ENCODE measurements at regions not wholly inside any gene's neighbourhood (a gene's known extent, or its start where the extent isn't known, plus 50 kb on each side); places are given as distances from the start of the nearest gene placed in this dataset.

- TF ChIP-seq CEBPB (IDR thresholded peaks at IDR 0.05), result no peak
- TF ChIP-seq EGR1 (IDR thresholded peaks at IDR 0.05), result no peak
- no peak for TF ChIP-seq ZBTB7A (IDR thresholded peaks at IDR 0.05; ENCODE audit: low read depth)
- TF ChIP-seq RAD21 (IDR thresholded peaks at IDR 0.05; ENCODE audit: low read depth), result no peak
- TF ChIP-seq, protein P1, sequence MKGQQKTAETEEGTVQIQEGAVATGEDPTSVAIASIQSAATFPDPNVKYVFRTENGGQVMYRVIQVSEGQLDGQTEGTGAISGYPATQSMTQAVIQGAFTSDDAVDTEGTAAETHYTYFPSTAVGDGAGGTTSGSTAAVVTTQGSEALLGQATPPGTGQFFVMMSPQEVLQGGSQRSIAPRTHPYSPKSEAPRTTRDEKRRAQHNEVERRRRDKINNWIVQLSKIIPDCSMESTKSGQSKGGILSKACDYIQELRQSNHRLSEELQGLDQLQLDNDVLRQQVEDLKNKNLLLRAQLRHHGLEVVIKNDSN (IDR thresholded peaks at IDR 0.05), result no peak
- no peak for TF ChIP-seq YY1 (IDR thresholded peaks at IDR 0.05; ENCODE audit: low read depth)
- TF ChIP-seq, protein P2, sequence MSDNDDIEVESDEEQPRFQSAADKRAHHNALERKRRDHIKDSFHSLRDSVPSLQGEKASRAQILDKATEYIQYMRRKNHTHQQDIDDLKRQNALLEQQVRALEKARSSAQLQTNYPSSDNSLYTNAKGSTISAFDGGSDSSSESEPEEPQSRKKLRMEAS (IDR thresholded peaks at IDR 0.05), result no peak
- no peak for TF ChIP-seq REST (IDR thresholded peaks at IDR 0.05; ENCODE audit: low read depth)
- TF ChIP-seq TAF1 (IDR thresholded peaks at IDR 0.05; ENCODE audit: low read depth), result no peak
- TF ChIP-seq TCF12 (IDR thresholded peaks at IDR 0.05; ENCODE audit: low read depth), result no peak
- TF ChIP-seq EP300 (IDR thresholded peaks at IDR 0.05; ENCODE audit: borderline replicate concordance), result no peak
- TF ChIP-seq TEAD4 (IDR thresholded peaks at IDR 0.05), result no peak
- no peak for TF ChIP-seq CREB1 (IDR thresholded peaks at IDR 0.05; ENCODE audit: low read depth)
- TF ChIP-seq FOXM1 (IDR thresholded peaks at IDR 0.05; ENCODE audit: borderline replicate concordance, low read depth), result no peak
- no peak for TF ChIP-seq NFIC (IDR thresholded peaks at IDR 0.05)
Measured at GRCh38 chr1:175842550-175842949, 99.2 kb upstream of the TNR start.

GRCh38 chr1:175841738-175842187 lies 98.4 kb upstream of the TNR start:
- TF ChIP-seq EGR1 (IDR thresholded peaks at IDR 0.05), result no peak
- TF ChIP-seq, protein P1 (IDR thresholded peaks at IDR 0.05), result no peak
- no peak for TF ChIP-seq FOXM1 (IDR thresholded peaks at IDR 0.05; ENCODE audit: borderline replicate concordance, low read depth)
- TF ChIP-seq YY1 (IDR thresholded peaks at IDR 0.05; ENCODE audit: low read depth), result no peak
- TF ChIP-seq REST (IDR thresholded peaks at IDR 0.05; ENCODE audit: low read depth), result no peak

GRCh38 chr1:175840787-175841186 lies 97.4 kb upstream of the TNR start:
- TF ChIP-seq TEAD4 (IDR thresholded peaks at IDR 0.05) (no peak), YY1 (IDR thresholded peaks at IDR 0.05; ENCODE audit: low read depth) (no peak), REST (IDR thresholded peaks at IDR 0.05; ENCODE audit: low read depth) (no peak), NFIC (IDR thresholded peaks at IDR 0.05) (no peak), EGR1 (IDR thresholded peaks at IDR 0.05) (no peak), EP300 (IDR thresholded peaks at IDR 0.05; ENCODE audit: borderline replicate concordance) (no peak), ZBTB7A (IDR thresholded peaks at IDR 0.05; ENCODE audit: low read depth) (no peak), FOXM1 (IDR thresholded peaks at IDR 0.05; ENCODE audit: borderline replicate concordance, low read depth) (no peak), TAF1 (IDR thresholded peaks at IDR 0.05; ENCODE audit: low read depth) (no peak), CEBPB (IDR thresholded peaks at IDR 0.05) (no peak), CREB1 (IDR thresholded peaks at IDR 0.05; ENCODE audit: low read depth) (no peak), RAD21 (IDR thresholded peaks at IDR 0.05; ENCODE audit: low read depth) (no peak), TCF12 (IDR thresholded peaks at IDR 0.05; ENCODE audit: low read depth) (no peak)
- TF ChIP-seq, protein P2 (IDR thresholded peaks at IDR 0.05), result no peak
- TF ChIP-seq, protein P1 (IDR thresholded peaks at IDR 0.05), result no peak

Measured in Ishikawa (cell line).